Body of pancreas (tissue), 4 donors: ENCODE measurements at regions not wholly inside any gene's neighbourhood (a gene's known extent, or its start where the extent isn't known, plus 50 kb on each side); places are given as distances from the start of the nearest gene placed in this dataset.

Experiments used
- CTCF ChIP-seq, 7 experiments: fragments of 450-650 bp in 4 of 7; fragments of 200-600 bp in 3 of 7; sonication (generic) in 3 of 7; IDR thresholded peaks; one replicate each; pipeline ENCODE4 v1.5.1; 2016 to 2019; ENCODE audit warnings: antibody characterized with exemption in 7 of 7
- POLR2A ChIP-seq, 3 donors: fragments of 450-650 bp; IDR thresholded peaks; one replicate each; pipeline ENCODE4 v1.6.1; 2016; ENCODE audit warnings: antibody characterized with exemption in 3 of 3, mild to moderate bottlenecking in 2 of 3

GRCh38 chr9:103458826-103459225 is 463.7 kb downstream of the CYLC2 start:
- TF ChIP-seq CTCF (IDR thresholded peaks at IDR 0.05), result no peak
- no peak for TF ChIP-seq POLR2A (IDR thresholded peaks at IDR 0.05)
